GM23338 (cell line): ENCODE measurements at regions not wholly inside any gene's neighbourhood (a gene's known extent, or its start where the extent isn't known, plus 50 kb on each side); places are given as distances from the start of the nearest gene placed in this dataset.

ENCODE experiments used
- ATAC-seq: fragments of 200-7000 bp; cut with Tn5 transposase; 3 replicates; pipeline ENCODE4 v1.9.1; 2020
- DNase-seq: peaks from one replicate; pipeline ENCODE4 v3.0.0-alpha.2; 2015; ENCODE audit warnings: low spot score
- H2AFZ ChIP-seq: fragments of 200-600 bp; sonication (generic); 2 replicates; pipeline ENCODE4 v1.8.0; 2016; ENCODE audit warnings: antibody characterized with exemption, mild to moderate bottlenecking, moderate library complexity
- H3F3A ChIP-seq: fragments of 200-600 bp; sonication (generic); replicated peaks from 2 replicates; pipeline ENCODE4 v1.8.0; 2017; ENCODE audit warnings: antibody characterized with exemption, mixed run types, low read depth
- H3K27ac ChIP-seq: fragments of 200-600 bp; sonication (generic); 2 replicates; pipeline ENCODE4 v1.6.1; 2016; ENCODE audit warnings: low read depth
- H3K27me3 ChIP-seq: fragments of 200-600 bp; sonication (generic); 2 replicates; pipeline ENCODE4 v1.8.0; 2016; ENCODE audit warnings: mild to moderate bottlenecking, mixed run types, moderate library complexity; ENCODE audit not compliant: insufficient read depth
- H3K36me3 ChIP-seq: fragments of 200-600 bp; sonication (generic); 2 replicates; pipeline ENCODE4 v1.8.0; 2016; ENCODE audit warnings: mild to moderate bottlenecking; ENCODE audit not compliant: insufficient read depth
- H3K4me1 ChIP-seq: fragments of 200-600 bp; sonication (generic); 2 replicates; pipeline ENCODE4 v1.8.0; 2016; ENCODE audit warnings: mild to moderate bottlenecking, moderate library complexity; ENCODE audit not compliant: insufficient read depth
- H3K4me2 ChIP-seq: fragments of 200-600 bp; sonication (generic); 2 replicates; pipeline ENCODE4 v1.7.1; 2017; ENCODE audit warnings: mixed run types
- H3K4me3 ChIP-seq: fragments of 200-600 bp; sonication (generic); 2 replicates; pipeline ENCODE4 v1.6.1; 2016; ENCODE audit warnings: mixed run types
- H3K79me2 ChIP-seq: fragments of 200-600 bp; sonication (generic); replicated peaks from 2 replicates; pipeline ENCODE4 v1.8.0; 2017; ENCODE audit warnings: mild to moderate bottlenecking; ENCODE audit not compliant: insufficient read depth
- H3K9me2 ChIP-seq: fragments of 200-600 bp; sonication (generic); 2 replicates; pipeline ENCODE4 v1.8.0; 2017; ENCODE audit not compliant: insufficient read depth
- H4K20me1 ChIP-seq: fragments of 200-600 bp; sonication (generic); replicated peaks from 2 replicates; pipeline ENCODE4 v1.8.0; 2017; ENCODE audit warnings: mild to moderate bottlenecking; ENCODE audit not compliant: insufficient read depth
- H3K27ac Mint-ChIP-seq: 2 replicates; pipeline ENCODE4 v1.8.0; 2020; ENCODE audit warnings: inconsistent platforms, mild to moderate bottlenecking, moderate library complexity, mixed read lengths
- H3K27me3 Mint-ChIP-seq: 3 replicates; pipeline ENCODE4 v1.8.0; 2022; ENCODE audit warnings: low read depth, mild to moderate bottlenecking, moderate library complexity, mixed read lengths, inconsistent platforms; ENCODE audit not compliant: insufficient read depth, poor library complexity
- H3K36me3 Mint-ChIP-seq: 3 replicates; pipeline ENCODE4 v1.8.0; 2021; ENCODE audit warnings: low read depth, mild to moderate bottlenecking, inconsistent platforms, moderate library complexity, mixed read lengths
- H3K4me1 Mint-ChIP-seq: 3 replicates; pipeline ENCODE4 v1.8.0; 2020; ENCODE audit warnings: mild to moderate bottlenecking, inconsistent platforms, mixed read lengths
- H3K4me3 Mint-ChIP-seq: 3 replicates; pipeline ENCODE4 v1.8.0; 2021; ENCODE audit warnings: moderate library complexity, mild to moderate bottlenecking, inconsistent platforms, mixed read lengths
- H3K9me3 Mint-ChIP-seq: 3 replicates; pipeline ENCODE4 v1.8.0; 2020; ENCODE audit warnings: moderate library complexity, mild to moderate bottlenecking, inconsistent platforms, mixed read lengths
- ETS1 ChIP-seq: IDR thresholded peaks from 2 replicates; pipeline ENCODE4 v1.6.1; 2016; ENCODE audit warnings: antibody characterized with exemption
- EZH2 ChIP-seq: fragments of 200-600 bp; sonication (generic); IDR thresholded peaks from one replicate; pipeline ENCODE4 v1.8.0; 2017; ENCODE audit warnings: antibody characterized with exemption, mild to moderate bottlenecking, low read depth; ENCODE audit not compliant: unreplicated experiment
- EZH2phosphoT487 ChIP-seq: fragments of 200-600 bp; sonication (generic); IDR thresholded peaks from one replicate; pipeline ENCODE4 v1.8.1; 2018; ENCODE audit warnings: antibody characterized with exemption; ENCODE audit not compliant: unreplicated experiment
- JUNB ChIP-seq: IDR thresholded peaks from one replicate; pipeline ENCODE4 v1.6.1; 2016; ENCODE audit warnings: antibody characterized with exemption; ENCODE audit not compliant: unreplicated experiment
- NANOG ChIP-seq: IDR thresholded peaks from 2 replicates; pipeline ENCODE4 v1.6.1; 2016; ENCODE audit warnings: antibody characterized with exemption, borderline replicate concordance
- POLR2AphosphoS5 ChIP-seq: IDR thresholded peaks from 2 replicates; pipeline ENCODE4 v1.6.1; 2016; ENCODE audit warnings: antibody characterized with exemption, low read depth
- REST ChIP-seq: IDR thresholded peaks from one replicate; pipeline ENCODE4 v1.6.1; 2018; ENCODE audit warnings: antibody characterized with exemption; ENCODE audit not compliant: unreplicated experiment
- STAT1 ChIP-seq: IDR thresholded peaks from one replicate; pipeline ENCODE4 v1.6.1; 2016; ENCODE audit warnings: antibody characterized with exemption; ENCODE audit not compliant: unreplicated experiment
- TF ChIP-seq, protein P1 (sequence below): fragments of 250-450 bp; sonication (Bioruptor Pico); IDR thresholded peaks from 2 replicates; pipeline ENCODE4 v1.5.0; 2020; ENCODE audit warnings: mild to moderate bottlenecking, moderate library complexity

- peaks cover 9% of the 10 kb centered on the region; the same call in 2 of the 3 replicates for H3K4me1 Mint-ChIP-seq
- H3K4me3 ChIP-seq = no peak overlapping the region
- TF ChIP-seq EZH2phosphoT487 = no peak
- no peak for TF ChIP-seq STAT1
- TF ChIP-seq JUNB = no peak
- TF ChIP-seq POLR2AphosphoS5 = no peak
- TF ChIP-seq ETS1 = no peak
- TF ChIP-seq, protein P1, sequence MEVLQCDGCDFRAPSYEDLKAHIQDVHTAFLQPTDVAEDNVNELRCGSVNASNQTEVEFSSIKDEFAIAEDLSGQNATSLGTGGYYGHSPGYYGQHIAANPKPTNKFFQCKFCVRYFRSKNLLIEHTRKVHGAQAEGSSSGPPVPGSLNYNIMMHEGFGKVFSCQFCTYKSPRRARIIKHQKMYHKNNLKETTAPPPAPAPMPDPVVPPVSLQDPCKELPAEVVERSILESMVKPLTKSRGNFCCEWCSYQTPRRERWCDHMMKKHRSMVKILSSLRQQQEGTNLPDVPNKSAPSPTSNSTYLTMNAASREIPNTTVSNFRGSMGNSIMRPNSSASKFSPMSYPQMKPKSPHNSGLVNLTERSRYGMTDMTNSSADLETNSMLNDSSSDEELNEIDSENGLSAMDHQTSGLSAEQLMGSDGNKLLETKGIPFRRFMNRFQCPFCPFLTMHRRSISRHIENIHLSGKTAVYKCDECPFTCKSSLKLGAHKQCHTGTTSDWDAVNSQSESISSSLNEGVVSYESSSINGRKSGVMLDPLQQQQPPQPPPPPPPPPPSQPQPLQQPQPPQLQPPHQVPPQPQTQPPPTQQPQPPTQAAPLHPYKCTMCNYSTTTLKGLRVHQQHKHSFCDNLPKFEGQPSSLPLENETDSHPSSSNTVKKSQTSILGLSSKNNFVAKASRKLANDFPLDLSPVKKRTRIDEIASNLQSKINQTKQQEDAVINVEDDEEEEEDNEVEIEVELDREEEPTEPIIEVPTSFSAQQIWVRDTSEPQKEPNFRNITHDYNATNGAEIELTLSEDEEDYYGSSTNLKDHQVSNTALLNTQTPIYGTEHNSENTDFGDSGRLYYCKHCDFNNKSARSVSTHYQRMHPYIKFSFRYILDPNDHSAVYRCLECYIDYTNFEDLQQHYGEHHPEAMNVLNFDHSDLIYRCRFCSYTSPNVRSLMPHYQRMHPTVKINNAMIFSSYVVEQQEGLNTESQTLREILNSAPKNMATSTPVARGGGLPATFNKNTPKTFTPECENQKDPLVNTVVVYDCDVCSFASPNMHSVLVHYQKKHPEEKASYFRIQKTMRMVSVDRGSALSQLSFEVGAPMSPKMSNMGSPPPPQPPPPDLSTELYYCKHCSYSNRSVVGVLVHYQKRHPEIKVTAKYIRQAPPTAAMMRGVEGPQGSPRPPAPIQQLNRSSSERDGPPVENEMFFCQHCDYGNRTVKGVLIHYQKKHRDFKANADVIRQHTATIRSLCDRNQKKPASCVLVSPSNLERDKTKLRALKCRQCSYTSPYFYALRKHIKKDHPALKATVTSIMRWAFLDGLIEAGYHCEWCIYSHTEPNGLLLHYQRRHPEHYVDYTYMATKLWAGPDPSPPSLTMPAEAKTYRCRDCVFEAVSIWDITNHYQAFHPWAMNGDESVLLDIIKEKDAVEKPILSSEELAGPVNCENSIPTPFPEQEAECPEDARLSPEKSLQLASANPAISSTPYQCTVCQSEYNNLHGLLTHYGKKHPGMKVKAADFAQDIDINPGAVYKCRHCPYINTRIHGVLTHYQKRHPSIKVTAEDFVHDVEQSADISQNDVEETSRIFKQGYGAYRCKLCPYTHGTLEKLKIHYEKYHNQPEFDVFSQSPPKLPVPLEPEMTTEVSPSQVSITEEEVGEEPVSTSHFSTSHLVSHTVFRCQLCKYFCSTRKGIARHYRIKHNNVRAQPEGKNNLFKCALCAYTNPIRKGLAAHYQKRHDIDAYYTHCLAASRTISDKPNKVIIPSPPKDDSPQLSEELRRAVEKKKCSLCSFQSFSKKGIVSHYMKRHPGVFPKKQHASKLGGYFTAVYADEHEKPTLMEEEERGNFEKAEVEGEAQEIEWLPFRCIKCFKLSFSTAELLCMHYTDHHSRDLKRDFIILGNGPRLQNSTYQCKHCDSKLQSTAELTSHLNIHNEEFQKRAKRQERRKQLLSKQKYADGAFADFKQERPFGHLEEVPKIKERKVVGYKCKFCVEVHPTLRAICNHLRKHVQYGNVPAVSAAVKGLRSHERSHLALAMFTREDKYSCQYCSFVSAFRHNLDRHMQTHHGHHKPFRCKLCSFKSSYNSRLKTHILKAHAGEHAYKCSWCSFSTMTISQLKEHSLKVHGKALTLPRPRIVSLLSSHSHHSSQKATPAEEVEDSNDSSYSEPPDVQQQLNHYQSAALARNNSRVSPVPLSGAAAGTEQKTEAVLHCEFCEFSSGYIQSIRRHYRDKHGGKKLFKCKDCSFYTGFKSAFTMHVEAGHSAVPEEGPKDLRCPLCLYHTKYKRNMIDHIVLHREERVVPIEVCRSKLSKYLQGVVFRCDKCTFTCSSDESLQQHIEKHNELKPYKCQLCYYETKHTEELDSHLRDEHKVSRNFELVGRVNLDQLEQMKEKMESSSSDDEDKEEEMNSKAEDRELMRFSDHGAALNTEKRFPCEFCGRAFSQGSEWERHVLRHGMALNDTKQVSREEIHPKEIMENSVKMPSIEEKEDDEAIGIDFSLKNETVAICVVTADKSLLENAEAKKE (CRISPR knock-in tag) = no peak
- no peak for TF ChIP-seq NANOG
- TF ChIP-seq EZH2 = no peak
- no peak for TF ChIP-seq REST
- no peaks in the 10 kb centered on the region for H3K36me3 Mint-ChIP-seq
- no peak overlapping the region for H3K27ac ChIP-seq
- ATAC-seq = no peak
- H3K9me2 ChIP-seq = peaks cover 4% of the 10 kb centered on the region; the same call in 1 of the 2 replicates
- no peak for DNase-seq
- H3K9me3 Mint-ChIP-seq = no peaks in the 10 kb centered on the region
- H4K20me1 ChIP-seq = no peaks in the 10 kb centered on the region
- H3K4me1 ChIP-seq = no peaks in the 10 kb centered on the region
- peak overlapping the region; percentile 38; the same call in 1 of the 2 replicates for H2AFZ ChIP-seq
- no peak overlapping the region for H3K4me2 ChIP-seq
- no peaks in the 10 kb centered on the region for H3K27me3 Mint-ChIP-seq
- H3K27me3 ChIP-seq = no peaks in the 10 kb centered on the region
- H3K4me3 Mint-ChIP-seq = no peak overlapping the region
- H3K27ac Mint-ChIP-seq = no peak overlapping the region
- no peaks in the 10 kb centered on the region for H3F3A ChIP-seq
- no peaks in the 10 kb centered on the region for H3K36me3 ChIP-seq
- H3K79me2 ChIP-seq = no peaks in the 10 kb centered on the region
These were observed 104.4 kb downstream of the RPL22L1 start for GRCh38 chr3:170765419-170766078.
